Right ventricle myocardium superior (tissue), 1 donor: ENCODE measurements at regions not wholly inside any gene's neighbourhood (a gene's known extent, or its start where the extent isn't known, plus 50 kb on each side); places are given as distances from the start of the nearest gene placed in this dataset.
"Not testable (repeated sequence)": the region's sequence is repeated elsewhere in the genome, so short reads cannot be mapped to it uniquely, and the experiment has no call there.

Source experiments
- ATAC-seq: fragments of 200-7000 bp; cut with Tn5 transposase; one replicate; pipeline ENCODE4 v1.9.1; 2020; ENCODE audit warnings: mild to moderate bottlenecking; ENCODE audit not compliant: poor library complexity
- DNase-seq: peaks from one replicate; pipeline ENCODE4 v3.0.0-alpha.2; 2020
- intact Hi-C: fragments of 100-400 bp; cut with DNase I; formaldehyde crosslinking; loops from one replicate; pipeline ENCODE4 v1.11.2; 2022
- donor health status: DM: no; HTN: yes; CAD: no; lungs with severe emphysema.

GRCh38 chr2:184371641-184372040, 226.7 kb upstream of the ZNF804A start:
- no peak for ATAC-seq
- intact Hi-C loops, result no loop called here
- no peak for DNase-seq

- intact Hi-C loops, result no loop called here
- ATAC-seq, result no peak
- no peak for DNase-seq
Measured at GRCh38 chr2:184372484-184372883, 225.8 kb upstream of the ZNF804A start.

DNA sequence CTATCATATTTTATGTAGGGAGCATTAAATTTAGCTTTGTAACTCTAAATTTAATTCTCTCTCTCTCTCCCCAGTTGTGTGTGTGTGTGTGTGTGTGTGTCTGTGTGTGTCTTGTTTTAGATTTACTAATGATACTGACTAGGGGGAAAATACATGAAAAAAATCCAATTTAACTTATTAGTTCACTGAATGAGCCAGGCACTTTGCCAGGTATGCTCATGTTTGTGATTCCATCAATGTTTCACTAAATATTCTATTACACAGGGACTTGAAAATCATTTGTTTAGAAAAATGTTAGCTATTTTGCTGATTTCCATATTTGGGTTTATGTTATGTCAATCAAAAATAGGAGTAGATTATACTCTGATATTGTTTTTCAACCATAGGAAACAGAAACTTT, 203.7 kb upstream of the ZNF804A start:
- DNase-seq (no peak), ATAC-seq (no peak)
- intact Hi-C loops, result no loop called here

DNA sequence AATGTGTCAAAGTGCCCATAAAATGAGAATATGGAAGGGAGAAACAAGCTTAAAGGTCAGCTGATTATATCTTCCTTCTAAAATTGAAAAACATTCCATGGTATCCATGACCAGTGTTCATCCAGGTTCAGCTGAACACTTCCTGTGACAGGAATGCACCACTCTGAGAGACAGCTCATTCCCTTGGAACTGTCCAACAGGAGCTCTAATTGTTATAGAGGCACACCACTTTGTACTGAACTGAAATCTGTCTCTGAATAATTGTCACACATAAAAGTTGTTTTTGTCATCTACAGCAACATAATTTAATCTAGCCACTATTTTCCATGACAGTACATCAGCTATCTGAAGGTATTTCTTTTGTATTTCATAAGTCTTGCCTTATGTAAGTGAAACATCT, 195.9 kb upstream of the ZNF804A start:
- DNase-seq (no peak), ATAC-seq (no peak)
- intact Hi-C loops, result no loop called here

DNA sequence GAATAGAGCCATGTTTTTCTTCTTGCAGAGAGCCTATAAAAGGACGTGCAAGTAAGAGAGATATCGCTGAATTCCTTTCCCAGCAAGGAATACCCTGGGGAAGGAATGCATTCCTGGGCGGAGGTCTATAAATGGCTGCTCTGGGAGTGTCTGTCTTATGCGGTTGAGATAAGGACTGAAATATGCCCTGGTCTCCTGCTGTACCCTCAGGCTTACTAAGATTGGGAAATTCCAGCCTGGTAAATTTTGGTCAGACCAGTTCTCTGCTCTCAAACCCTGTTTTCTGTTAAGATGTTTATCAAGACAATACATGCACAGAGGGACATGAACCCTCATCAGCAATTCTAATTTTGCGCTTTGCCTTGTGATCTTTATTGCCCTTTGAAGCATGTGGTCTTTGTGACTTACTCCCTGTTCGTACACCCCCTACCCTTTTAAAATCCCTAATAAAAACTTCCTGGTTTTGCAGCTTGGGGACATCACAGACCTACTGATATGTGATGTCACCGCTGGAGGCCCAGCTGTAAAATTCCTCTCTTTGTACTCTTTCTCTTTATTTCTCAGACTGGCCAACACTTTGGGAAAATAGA, 191.2 kb upstream of the ZNF804A start:
- ATAC-seq, intact Hi-C loops, DNase-seq: not testable (repeated sequence)

GRCh38 chr2:184410160-184410559, 188.2 kb upstream of the ZNF804A start:
- intact Hi-C loops, result no loop called here
- ATAC-seq (no peak), DNase-seq (no peak)

DNA sequence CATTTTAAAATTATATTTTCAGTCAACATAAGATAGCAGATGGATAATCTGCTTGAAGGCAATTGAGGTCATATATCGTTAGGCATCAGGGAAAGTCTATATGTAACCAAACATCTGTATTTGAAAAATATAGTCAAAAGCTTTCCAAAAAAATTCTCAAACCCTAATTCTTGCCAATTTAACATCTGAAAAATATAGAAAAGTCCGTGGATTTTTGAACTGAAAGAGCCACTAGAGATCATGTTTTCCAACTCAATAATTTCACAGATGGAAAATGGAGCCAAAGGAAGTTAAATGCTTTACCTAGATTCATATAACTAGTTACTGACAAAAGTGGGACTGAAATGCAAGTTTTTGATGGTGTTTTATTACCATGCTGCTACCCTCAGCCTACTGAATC, 185.1 kb upstream of the ZNF804A start:
- DNase-seq (no peak), ATAC-seq (no peak)
- intact Hi-C loops, result no loop called here

DNA sequence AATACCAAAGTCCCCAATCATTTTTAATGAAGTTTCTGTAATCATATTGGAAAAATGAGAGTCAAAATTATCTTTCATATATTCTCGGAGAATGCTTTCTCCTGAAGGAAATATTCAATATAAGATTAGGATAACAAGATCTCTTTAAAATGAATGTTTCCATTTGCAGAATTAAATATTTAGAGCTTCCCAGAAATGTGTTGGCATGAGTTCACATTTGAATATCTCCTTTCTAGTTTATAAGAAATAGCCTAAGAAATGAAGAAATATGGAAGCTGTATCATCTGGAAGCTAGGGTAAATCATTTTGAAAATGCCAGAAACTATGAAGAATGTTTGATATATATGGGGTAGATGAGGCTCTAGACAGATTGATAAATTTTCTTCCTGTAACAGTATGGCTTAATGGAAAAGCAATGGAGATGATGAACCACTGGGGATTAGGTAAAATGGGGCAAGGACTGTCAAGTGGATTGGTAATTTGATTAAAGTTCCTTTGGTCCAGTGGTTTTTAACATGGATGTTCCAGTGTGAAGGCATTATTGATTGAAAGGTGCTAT, 184.6 kb upstream of the ZNF804A start:
- intact Hi-C loops, result no loop called here
- ATAC-seq, result no peak
- no peak for DNase-seq

DNA sequence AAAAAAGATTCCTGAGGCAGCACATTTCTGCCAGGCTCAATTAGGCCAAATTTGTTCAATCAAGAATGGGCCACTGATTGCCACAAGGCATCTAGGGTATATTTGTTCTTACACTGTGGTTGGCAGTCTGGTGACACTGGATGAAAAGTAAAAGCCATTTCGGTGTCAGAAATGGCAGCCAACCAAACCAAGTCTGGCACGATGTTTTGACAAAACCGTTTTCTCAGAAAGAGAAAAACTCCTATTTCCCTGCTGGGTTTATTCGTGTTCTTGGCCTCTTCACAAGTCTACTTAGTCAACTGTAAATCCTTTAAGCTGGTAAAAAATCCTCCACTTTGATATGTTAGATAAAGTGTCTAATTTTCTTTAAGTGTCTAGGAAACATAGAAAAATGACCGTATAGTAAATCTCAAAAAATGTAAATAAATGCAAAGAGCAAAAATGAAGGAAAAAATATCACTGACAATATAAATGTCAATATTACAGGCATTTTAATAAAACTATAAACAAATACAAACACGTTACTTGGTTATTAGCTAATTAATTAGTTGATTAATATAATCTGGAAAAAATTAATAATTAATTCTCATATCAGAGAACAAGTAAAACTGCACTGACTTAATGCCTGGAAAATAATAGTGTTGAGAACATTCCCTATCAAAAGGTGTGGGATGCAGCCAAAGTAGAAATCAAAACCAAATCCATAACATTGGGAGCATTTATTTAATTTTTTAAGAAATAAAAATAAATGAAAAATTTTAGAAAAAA, 182.0 kb upstream of the ZNF804A start:
- intact Hi-C loops, result no loop called here
- ATAC-seq, result no peak
- no peak for DNase-seq

DNA sequence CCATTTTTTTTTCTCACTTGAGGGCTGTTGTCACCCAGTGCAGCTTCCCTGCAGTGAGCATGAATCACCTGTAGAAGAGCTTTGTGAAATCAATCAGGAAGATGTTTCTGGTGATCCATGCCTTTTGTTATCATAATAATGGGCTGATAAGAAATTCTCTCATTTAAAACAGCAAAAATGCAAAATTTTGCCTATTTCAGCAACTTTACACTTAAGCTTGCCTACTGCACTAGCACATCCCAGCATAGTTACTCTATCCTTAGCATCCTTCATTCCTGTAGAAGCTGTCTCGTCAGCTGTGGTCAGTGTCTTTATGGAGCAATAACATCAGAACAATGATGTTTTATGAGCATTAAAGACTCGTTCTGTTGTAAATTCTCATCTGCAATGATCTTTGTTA, 178.6 kb upstream of the ZNF804A start:
- DNase-seq (no peak), ATAC-seq (no peak)
- intact Hi-C loops, result no loop called here

- intact Hi-C loops, DNase-seq, ATAC-seq: not testable (repeated sequence)
Measured at GRCh38 chr2:184421456-184421855, 176.9 kb upstream of the ZNF804A start.

- intact Hi-C loops, result no loop called here
- ATAC-seq, result no peak
- no peak for DNase-seq
Measured at GRCh38 chr2:184425083-184425482, 173.2 kb upstream of the ZNF804A start.

DNA sequence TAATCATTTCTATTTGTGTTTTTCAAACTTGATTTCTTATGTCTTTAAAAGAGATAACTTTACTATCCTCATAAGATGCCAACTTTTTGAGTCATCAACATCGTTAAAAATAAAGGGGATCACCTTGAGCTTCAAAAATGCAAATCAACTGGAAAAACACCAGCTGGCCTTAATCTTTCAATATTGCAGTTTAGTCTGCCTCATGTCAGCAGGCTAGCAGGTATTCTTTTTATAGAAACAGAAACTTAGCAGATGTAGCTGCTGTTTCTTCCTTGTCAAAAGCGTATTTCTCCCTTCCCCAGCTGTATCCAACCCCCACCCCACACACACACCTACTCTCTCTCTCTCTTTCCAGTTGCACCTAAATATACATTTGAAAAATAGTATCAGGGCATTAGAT, 154.1 kb upstream of the ZNF804A start:
- no peak for DNase-seq
- no peak for ATAC-seq

DNA sequence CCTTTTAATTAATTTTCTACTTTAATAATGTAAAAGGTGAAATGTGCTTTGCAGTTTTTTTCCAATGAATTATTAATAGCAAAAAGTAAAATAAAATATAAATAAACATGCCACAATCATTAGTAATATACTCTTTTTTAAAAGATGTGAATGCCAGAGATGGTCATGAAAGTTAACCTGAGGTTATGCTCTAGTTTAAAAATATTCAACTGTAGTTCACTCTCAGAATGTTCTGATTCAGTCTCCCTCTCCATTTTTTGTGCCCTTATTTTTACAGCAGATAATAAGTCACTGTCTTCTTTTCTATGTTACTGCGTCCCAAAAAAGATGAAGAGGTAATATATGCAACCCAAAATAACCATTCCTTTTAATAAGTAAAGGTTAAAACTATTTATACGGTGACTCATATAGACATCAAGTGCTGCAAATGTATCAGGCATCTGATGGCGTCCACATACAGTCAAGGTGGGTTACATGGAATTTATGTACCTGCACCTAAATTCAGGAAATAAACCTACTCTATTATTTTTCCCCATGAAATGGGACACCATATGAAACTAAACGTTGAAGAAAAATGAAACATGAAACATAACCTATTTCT, 153.6 kb upstream of the ZNF804A start:
- ATAC-seq (no peak), DNase-seq (no peak)
- intact Hi-C loops, result no loop called here

More for the DNA sequence above, 154.1 kb upstream of the ZNF804A start:
- intact Hi-C loops, result no loop called here

DNA sequence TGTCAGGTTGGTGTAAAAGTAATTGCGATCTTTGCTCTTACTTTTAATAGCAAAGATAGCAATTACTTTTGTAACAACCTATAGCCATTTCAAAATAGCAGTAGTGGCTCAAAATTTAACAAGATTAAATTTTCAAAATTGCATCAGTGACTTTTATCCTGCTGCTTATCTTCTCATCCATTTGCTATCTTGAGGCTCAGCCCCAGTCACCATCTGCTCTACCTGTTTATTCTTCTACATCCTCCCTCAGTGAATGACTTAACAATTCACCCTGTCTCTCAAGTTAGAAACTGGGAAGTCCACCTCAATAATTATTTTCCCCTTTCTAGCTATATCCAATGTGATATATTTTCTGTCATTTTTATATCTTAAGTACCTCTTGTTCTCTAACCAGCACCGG, 148.6 kb upstream of the ZNF804A start:
- intact Hi-C loops, result no loop called here
- no peak for DNase-seq
- ATAC-seq, result no peak

DNA sequence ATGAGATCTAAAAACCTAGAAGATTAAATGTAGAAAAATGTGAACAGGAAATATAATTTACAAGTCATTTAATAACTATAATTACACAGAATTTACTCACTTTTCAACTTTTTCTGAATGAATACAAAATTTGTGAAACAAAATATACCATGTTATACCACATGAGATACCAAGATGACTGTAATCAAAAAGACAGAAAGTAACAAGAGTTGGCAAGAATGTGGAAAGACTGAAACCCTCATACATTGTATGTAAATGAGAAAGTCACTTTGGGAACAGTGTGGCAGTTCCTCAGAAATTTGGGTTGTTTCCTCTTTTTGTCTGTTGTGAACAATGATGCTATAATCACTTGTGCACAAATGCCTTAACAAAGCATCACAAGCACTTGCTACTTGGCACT, 145.4 kb upstream of the ZNF804A start:
- DNase-seq, result no peak
- intact Hi-C loops, result no loop called here
- no peak for ATAC-seq

GRCh38 chr2:184455624-184456023, 142.7 kb upstream of the ZNF804A start:
- intact Hi-C loops, result no loop called here
- ATAC-seq (no peak), DNase-seq (no peak)

GRCh38 chr2:184456693-184457092, 141.6 kb upstream of the ZNF804A start:
- intact Hi-C loops, ATAC-seq, DNase-seq: not testable (repeated sequence)

GRCh38 chr2:184463102-184463865, 135.0 kb upstream of the ZNF804A start:
- DNase-seq (no peak), ATAC-seq (no peak)
- intact Hi-C loops, result no loop called here
